Fibroblast of lung (primary cell): ENCODE measurements at regions not wholly inside any gene's neighbourhood (a gene's known extent, or its start where the extent isn't known, plus 50 kb on each side); places are given as distances from the start of the nearest gene placed in this dataset.
"Not testable (repeated sequence)": the region's sequence is repeated elsewhere in the genome, so short reads cannot be mapped to it uniquely, and the experiment has no call there.

Experiments used
- DNase-seq, 2 donors: peaks; one replicate each; pipeline versions ENCODE4 v3.0.0 to v3.0.0-alpha.2; 2010; ENCODE audit warnings: low read depth in 2 of 2
- H2AFZ ChIP-seq: 2 replicates; pipeline ENCODE4 v1.5.1; 2012; ENCODE audit warnings: low read length, control low read depth, inconsistent platforms
- H3K27ac ChIP-seq: 2 replicates; pipeline ENCODE4 v1.5.1; 2011; ENCODE audit warnings: low read length, control low read depth; ENCODE audit not compliant: insufficient read depth
- H3K27me3 ChIP-seq: 2 replicates; pipeline ENCODE4 v1.5.1; 2011; ENCODE audit warnings: mild to moderate bottlenecking, low read length; ENCODE audit not compliant: control insufficient read depth, insufficient read depth
- H3K36me3 ChIP-seq: 2 replicates; pipeline ENCODE4 v1.5.1; 2011; ENCODE audit warnings: low read length; ENCODE audit not compliant: control insufficient read depth, insufficient read depth
- H3K4me1 ChIP-seq: 2 replicates; pipeline ENCODE4 v1.5.1; 2011; ENCODE audit warnings: low read length; ENCODE audit not compliant: control insufficient read depth, insufficient read depth; ENCODE audit errors: extremely low read depth
- H3K4me2 ChIP-seq: 2 replicates; pipeline ENCODE4 v1.5.1; 2011; ENCODE audit warnings: low read length, control low read depth; ENCODE audit not compliant: insufficient read depth; ENCODE audit errors: extremely low read depth
- H3K4me3 ChIP-seq, 4 experiments: fragments of 200-600 bp in 1 of 4; sonication (generic) in 1 of 4; replicated peaks in 1 of 4; 2 replicates each; pipeline ENCODE4 v1.5.1; 2011 to 2016; ENCODE audit warnings: low read length in 4 of 4, low read depth in 3 of 4, mild to moderate bottlenecking in 3 of 4, control low read depth in 2 of 4, inconsistent platforms in 1 of 4, mixed read lengths in 1 of 4; ENCODE audit not compliant: insufficient read depth in 1 of 4; ENCODE audit errors: control extremely low read depth in 1 of 4
- H3K79me2 ChIP-seq: 2 replicates; pipeline ENCODE4 v1.5.1; 2012; ENCODE audit warnings: mild to moderate bottlenecking, low read length, inconsistent platforms; ENCODE audit not compliant: control insufficient read depth, insufficient read depth
- H3K9ac ChIP-seq: 2 replicates; pipeline ENCODE4 v1.5.1; 2011; ENCODE audit warnings: mild to moderate bottlenecking, low read length, control low read depth; ENCODE audit not compliant: insufficient read depth
- H3K9me3 ChIP-seq: 2 replicates; pipeline ENCODE4 v1.5.1; 2012; ENCODE audit warnings: low read depth, low read length; ENCODE audit not compliant: control insufficient read depth, insufficient read depth
- H4K20me1 ChIP-seq: 2 replicates; pipeline ENCODE4 v1.5.1; 2011; ENCODE audit warnings: low read length; ENCODE audit not compliant: control insufficient read depth, insufficient read depth; ENCODE audit errors: extremely low read depth
- EZH2 ChIP-seq: IDR thresholded peaks from 2 replicates; pipeline ENCODE4 v1.5.1; 2012; ENCODE audit warnings: low read length, control low read depth, mild to moderate bottlenecking; ENCODE audit errors: missing control alignments
- TF ChIP-seq, protein P1 (sequence below), 2 donors: IDR thresholded peaks in 1 of 2; conservative IDR thresholded peaks in 1 of 2; 1 replicate in 1 of 2; 2 replicates in 1 of 2; pipeline ENCODE4 v1.5.1; 2011 to 2012; ENCODE audit warnings: low read length in 2 of 2, control low read depth in 1 of 2, inconsistent platforms in 1 of 2, low read depth in 1 of 2, mild to moderate bottlenecking in 1 of 2

- no peak for DNase-seq
- no peaks in the 10 kb centered on the region for H3K36me3 ChIP-seq
- H3K4me2 ChIP-seq = no peak overlapping the region
- no peaks in the 10 kb centered on the region for H3K79me2 ChIP-seq
- no peak overlapping the region for H3K27ac ChIP-seq
- H3K9ac ChIP-seq = no peak overlapping the region
- no peaks in the 10 kb centered on the region for H4K20me1 ChIP-seq
- TF ChIP-seq EZH2 = no peak
- TF ChIP-seq, protein P1, sequence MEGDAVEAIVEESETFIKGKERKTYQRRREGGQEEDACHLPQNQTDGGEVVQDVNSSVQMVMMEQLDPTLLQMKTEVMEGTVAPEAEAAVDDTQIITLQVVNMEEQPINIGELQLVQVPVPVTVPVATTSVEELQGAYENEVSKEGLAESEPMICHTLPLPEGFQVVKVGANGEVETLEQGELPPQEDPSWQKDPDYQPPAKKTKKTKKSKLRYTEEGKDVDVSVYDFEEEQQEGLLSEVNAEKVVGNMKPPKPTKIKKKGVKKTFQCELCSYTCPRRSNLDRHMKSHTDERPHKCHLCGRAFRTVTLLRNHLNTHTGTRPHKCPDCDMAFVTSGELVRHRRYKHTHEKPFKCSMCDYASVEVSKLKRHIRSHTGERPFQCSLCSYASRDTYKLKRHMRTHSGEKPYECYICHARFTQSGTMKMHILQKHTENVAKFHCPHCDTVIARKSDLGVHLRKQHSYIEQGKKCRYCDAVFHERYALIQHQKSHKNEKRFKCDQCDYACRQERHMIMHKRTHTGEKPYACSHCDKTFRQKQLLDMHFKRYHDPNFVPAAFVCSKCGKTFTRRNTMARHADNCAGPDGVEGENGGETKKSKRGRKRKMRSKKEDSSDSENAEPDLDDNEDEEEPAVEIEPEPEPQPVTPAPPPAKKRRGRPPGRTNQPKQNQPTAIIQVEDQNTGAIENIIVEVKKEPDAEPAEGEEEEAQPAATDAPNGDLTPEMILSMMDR (conservative IDR thresholded peaks at IDR 0.05 in 1 of 2, IDR thresholded peaks at IDR 0.05 in 1 of 2; ENCODE audit: low read depth in 1 of 2, low read length in 2 of 2) = no peak
- no peaks in the 10 kb centered on the region for H3K4me1 ChIP-seq
- no peak overlapping the region for H2AFZ ChIP-seq
- no peaks in the 10 kb centered on the region for H3K9me3 ChIP-seq
- H3K27me3 ChIP-seq = peaks cover 2% of the 10 kb centered on the region
- H3K4me3 ChIP-seq = no peak overlapping the region
Observed at GRCh38 chr5:127192150-127192549, 98.4 kb upstream of the MEGF10 start.

GRCh38 chr5:127192836-127193338 is 97.7 kb upstream of the MEGF10 start:
- H4K20me1 ChIP-seq = no peaks in the 10 kb centered on the region
- no peak overlapping the region for H3K4me3 ChIP-seq
- H3K4me1 ChIP-seq = no peaks in the 10 kb centered on the region
- TF ChIP-seq, protein P1 (conservative IDR thresholded peaks at IDR 0.05 in 1 of 2, IDR thresholded peaks at IDR 0.05 in 1 of 2; ENCODE audit: low read depth in 1 of 2, low read length in 2 of 2) = no peak
- no peak for TF ChIP-seq EZH2
- no peak overlapping the region for H2AFZ ChIP-seq
- peaks cover 2% of the 10 kb centered on the region for H3K27me3 ChIP-seq
- H3K79me2 ChIP-seq = no peaks in the 10 kb centered on the region
- no peak for DNase-seq
- H3K9me3 ChIP-seq = no peaks in the 10 kb centered on the region
- H3K36me3 ChIP-seq = no peaks in the 10 kb centered on the region
- no peak overlapping the region for H3K9ac ChIP-seq
- H3K4me2 ChIP-seq = no peak overlapping the region
- H3K27ac ChIP-seq = no peak overlapping the region

DNA sequence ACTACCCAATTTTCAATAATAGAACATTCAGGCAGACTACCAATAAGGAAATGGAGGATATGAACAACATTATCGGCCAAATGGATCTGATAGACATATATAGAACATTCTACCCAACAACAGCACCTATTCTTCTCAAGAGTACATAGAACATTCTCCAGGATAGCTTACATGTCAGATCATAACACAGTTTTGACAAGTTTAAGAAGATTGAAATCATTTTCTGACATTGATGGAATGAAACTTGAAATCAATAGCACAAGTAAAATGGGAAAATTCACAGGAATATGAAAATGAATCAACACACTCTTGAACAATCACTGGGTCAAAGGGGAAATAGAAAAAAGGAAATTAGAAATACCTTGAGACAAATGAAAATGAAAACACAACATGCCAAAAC is 94.6 kb upstream of the MEGF10 start:
- Histone ChIP-seq H3K4me3 (no peak overlapping the region), H4K20me1 (no peaks in the 10 kb centered on the region), H3K27me3 (peaks cover 2% of the 10 kb centered on the region), H3K27ac (no peak overlapping the region), H3K79me2 (no peaks in the 10 kb centered on the region), H3K9ac (no peak overlapping the region), H3K4me2 (no peak overlapping the region), H3K4me1 (no peaks in the 10 kb centered on the region), H3K9me3 (no peaks in the 10 kb centered on the region), H3K36me3 (no peaks in the 10 kb centered on the region), H2AFZ (no peak overlapping the region)
- DNase-seq = no peak
- TF ChIP-seq, protein P1 (conservative IDR thresholded peaks at IDR 0.05 in 1 of 2, IDR thresholded peaks at IDR 0.05 in 1 of 2; ENCODE audit: low read depth in 1 of 2, low read length in 2 of 2) = no peak
- TF ChIP-seq EZH2 = no peak

GRCh38 chr5:127197402-127198167 is 93.0 kb upstream of the MEGF10 start:
- H3K4me2 ChIP-seq, H3K4me3 ChIP-seq, H3K36me3 ChIP-seq, DNase-seq, H3K79me2 ChIP-seq, H4K20me1 ChIP-seq, H3K9ac ChIP-seq, H3K27ac ChIP-seq, H2AFZ ChIP-seq, H3K27me3 ChIP-seq, H3K9me3 ChIP-seq, H3K4me1 ChIP-seq: not testable (repeated sequence)

GRCh38 chr5:127202738-127203137 is 87.9 kb upstream of the MEGF10 start:
- H4K20me1 ChIP-seq = not testable (repeated sequence)

More at GRCh38 chr5:127202738-127203137, 87.9 kb upstream of the MEGF10 start:
- not testable (repeated sequence) for DNase-seq, H3K27me3 ChIP-seq, H2AFZ ChIP-seq, H3K4me3 ChIP-seq, H3K4me2 ChIP-seq, H3K36me3 ChIP-seq, H3K79me2 ChIP-seq, H3K4me1 ChIP-seq, H3K9ac ChIP-seq, H3K27ac ChIP-seq, H3K9me3 ChIP-seq
